IMR-90 (cell line): ENCODE measurements at regions not wholly inside any gene's neighbourhood (a gene's known extent, or its start where the extent isn't known, plus 50 kb on each side); places are given as distances from the start of the nearest gene placed in this dataset.

Experiments used
- ATAC-seq: fragments of 200-7000 bp; cut with Tn5 transposase; 2 replicates; pipeline ENCODE4 v1.9.1; 2020; ENCODE audit warnings: low read depth, mild to moderate bottlenecking, moderate library complexity
- BruUV-seq: library from RNA; stranded (reverse); fragments of 400-500 nt; replicated peaks from 2 replicates; lab custom pipeline; 2021; lab: Mats Ljungman, UMichigan
- CTCF ChIA-PET: fragments of 300-600 bp; formaldehyde crosslinking; extraction: SDS; loops from one replicate; lab custom pipeline; 2021; ENCODE audit warnings: antibody characterized with exemption; lab: Yijun Ruan, JAX
- POLR2A ChIA-PET: fragments of 300-600 bp; sonication (Branson Sonifier 250); formaldehyde crosslinking; loops from one replicate; lab custom pipeline; 2022; ENCODE audit warnings: antibody characterized with exemption; ENCODE audit not compliant: unreplicated experiment; lab: Charles Lee
- DNase-seq: peaks from one replicate; pipeline ENCODE4 v3.0.0; 2013
- H2AFZ ChIP-seq: replicated peaks from 2 replicates; pipeline ENCODE3; 2013; ENCODE audit warnings: low read length, mild to moderate bottlenecking; ENCODE audit not compliant: poor library complexity
- H2AK5ac ChIP-seq: 2 replicates; pipeline ENCODE4 v1.6.1; 2013; ENCODE audit warnings: low read depth, low read length, inconsistent platforms
- H2AK9ac ChIP-seq: replicated peaks from 2 replicates; pipeline ENCODE3; 2013; ENCODE audit warnings: mild to moderate bottlenecking, low read depth, low read length, moderate library complexity; ENCODE audit not compliant: poor library complexity
- H2BK120ac ChIP-seq: 2 replicates; pipeline ENCODE4 v1.6.1; 2013; ENCODE audit warnings: low read depth, low read length, inconsistent platforms
- H2BK15ac ChIP-seq: 3 replicates; pipeline ENCODE4 v1.6.1; 2013; ENCODE audit warnings: low read depth, low read length, inconsistent platforms
- H2BK20ac ChIP-seq: 2 replicates; pipeline ENCODE4 v1.6.1; 2013; ENCODE audit warnings: low read depth, mild to moderate bottlenecking, inconsistent platforms, low read length, moderate library complexity
- H2BK5ac ChIP-seq: 2 replicates; pipeline ENCODE4 v1.6.1; 2013; ENCODE audit warnings: mild to moderate bottlenecking, low read depth, low read length, inconsistent platforms; ENCODE audit not compliant: poor library complexity, severe bottlenecking
- H3K14ac ChIP-seq: replicated peaks from 2 replicates; pipeline ENCODE4 v1.6.1; 2013; ENCODE audit warnings: low read depth, low read length, inconsistent platforms
- H3K18ac ChIP-seq: 2 replicates; pipeline ENCODE4 v1.6.1; 2013; ENCODE audit warnings: low read depth, low read length, control low read depth
- H3K23ac ChIP-seq: 2 replicates; pipeline ENCODE4 v1.6.1; 2013; ENCODE audit warnings: low read depth, low read length, inconsistent platforms
- H3K27ac ChIP-seq: 2 replicates; pipeline ENCODE4 v1.5.1; 2013; ENCODE audit warnings: mild to moderate bottlenecking, control low read depth, low read length; ENCODE audit not compliant: insufficient read depth
- H3K27me3 ChIP-seq: 2 replicates; pipeline ENCODE4 v1.6.1; 2013; ENCODE audit warnings: low read length; ENCODE audit not compliant: control insufficient read depth, insufficient read depth
- H3K36me3 ChIP-seq: 2 replicates; pipeline ENCODE4 v1.6.1; 2013; ENCODE audit warnings: low read length, mixed read lengths; ENCODE audit not compliant: control insufficient read depth, insufficient read depth
- H3K4ac ChIP-seq: 2 replicates; pipeline ENCODE4 v1.6.1; 2013; ENCODE audit warnings: low read depth, low read length, inconsistent platforms
- H3K4me1 ChIP-seq: 2 replicates; pipeline ENCODE4 v1.6.1; 2013; ENCODE audit warnings: low read length, mixed read lengths; ENCODE audit not compliant: control insufficient read depth, insufficient read depth
- H3K4me2 ChIP-seq: 2 replicates; pipeline ENCODE4 v1.6.1; 2013; ENCODE audit warnings: low read depth, mild to moderate bottlenecking, control low read depth, low read length, moderate library complexity
- H3K4me3 ChIP-seq: 2 replicates; pipeline ENCODE4 v1.5.1; 2013; ENCODE audit warnings: low read depth, mild to moderate bottlenecking, control low read depth, low read length, moderate library complexity; ENCODE audit not compliant: insufficient read depth
- H3K56ac ChIP-seq: 2 replicates; pipeline ENCODE4 v1.6.1; 2013; ENCODE audit warnings: low read length, inconsistent platforms; ENCODE audit not compliant: insufficient read depth; ENCODE audit errors: extremely low read depth
- H3K79me1 ChIP-seq, 2 experiments: 2 replicates each; pipeline ENCODE4 v1.6.1; 2013; ENCODE audit warnings: low read length in 2 of 2, inconsistent platforms in 1 of 2, low read depth in 1 of 2
- H3K9ac ChIP-seq: 2 replicates; pipeline ENCODE4 v1.6.1; 2013; ENCODE audit warnings: low read depth, low read length, control low read depth
- H3K9me1 ChIP-seq: 2 replicates; pipeline ENCODE4 v1.6.1; 2013; ENCODE audit warnings: low read length, inconsistent platforms; ENCODE audit not compliant: insufficient read depth
- H3K9me3 ChIP-seq: 2 replicates; pipeline ENCODE4 v1.6.1; 2013; ENCODE audit warnings: low read length; ENCODE audit not compliant: control insufficient read depth, insufficient read depth
- H4K20me1 ChIP-seq: 2 replicates; pipeline ENCODE4 v1.6.1; 2013; ENCODE audit warnings: low read length, inconsistent platforms; ENCODE audit not compliant: insufficient read depth
- H4K5ac ChIP-seq: 2 replicates; pipeline ENCODE4 v1.6.1; 2013; ENCODE audit warnings: mild to moderate bottlenecking, low read depth, low read length, control low read depth
- H4K8ac ChIP-seq, 2 experiments: 2 replicates each; pipeline ENCODE4 v1.6.1; 2013; ENCODE audit warnings: low read depth in 2 of 2, low read length in 2 of 2, control low read depth in 1 of 2, inconsistent platforms in 1 of 2
- H4K91ac ChIP-seq: 2 replicates; pipeline ENCODE4 v1.6.1; 2013; ENCODE audit warnings: low read depth, low read length, inconsistent platforms; ENCODE audit not compliant: insufficient read depth
- CEBPB ChIP-seq: IDR thresholded peaks from 2 replicates; pipeline ENCODE4 v1.6.1; 2012; ENCODE audit warnings: low read depth, low read length, improper control_type of control experiment
- MAFK ChIP-seq: IDR thresholded peaks from 2 replicates; pipeline ENCODE4 v1.6.1; 2012; ENCODE audit warnings: low read depth, low read length, improper control_type of control experiment
- MAZ ChIP-seq: IDR thresholded peaks from 2 replicates; pipeline ENCODE4 v1.6.1; 2012; ENCODE audit warnings: low read depth, mild to moderate bottlenecking, low read length, improper control_type of control experiment, moderate library complexity, borderline replicate concordance
- WGBS, 2 experiments: methylation state at CpG; one replicate each; pipeline versions ENCODE4 v1.1.5 to v1.1.7; 2013; ENCODE audit warnings: missing lambda C conversion rate in 2 of 2; ENCODE audit not compliant: insufficient read length in 1 of 2; ENCODE audit errors: extremely low coverage in 2 of 2; 5-methylcytosine and 5-hydroxymethylcytosine counted together
- dilution Hi-C: fragments of 300-500 bp; cut with HindIII; formaldehyde crosslinking; loops from one replicate; pipeline ENCODE4 v1.14.3; 2018; ENCODE audit warnings: low sequenced_read_pairs; ENCODE audit not compliant: unreplicated experiment
- in situ Hi-C: fragments of 300-500 bp; cut with MboI; formaldehyde crosslinking; loops from 3 replicates; pipeline ENCODE4 v1.14.3; 2019; ENCODE audit warnings: low sequenced_read_pairs, inconsistent platforms, mixed read lengths
- intact Hi-C: fragments of 100-400 bp; cut with micrococcal nuclease; formaldehyde crosslinking; loops from 2 replicates; pipeline ENCODE4 v1.10.0; 2022

DNA sequence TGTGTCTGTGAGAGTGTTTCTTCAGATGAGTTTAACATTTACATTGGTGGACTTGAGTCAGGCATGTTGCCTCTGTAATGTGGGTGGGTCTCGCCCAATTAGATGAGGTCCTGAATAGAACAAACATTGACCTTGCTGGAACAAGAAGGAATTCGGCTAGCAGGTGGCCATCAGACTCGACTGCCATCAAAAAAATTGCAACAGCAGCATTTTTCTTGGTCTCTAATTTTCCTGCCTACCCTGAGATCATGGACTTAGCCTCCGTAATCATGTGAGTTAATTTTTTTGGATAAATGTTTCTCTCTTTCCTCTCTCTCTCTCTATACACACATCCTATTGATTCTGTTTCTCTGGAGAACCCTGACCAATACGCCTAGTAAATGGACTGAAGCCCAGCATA lies 83.8 kb upstream of the ST6GAL2 start:
- H2BK120ac ChIP-seq, result no peak overlapping the region
- H3K18ac ChIP-seq, result no peak overlapping the region
- H3K9me3 ChIP-seq, result peaks cover 7% of the 10 kb centered on the region; the same call in 1 of the 2 replicates
- H2BK15ac ChIP-seq, result no peak overlapping the region
- H3K36me3 ChIP-seq, result no peaks in the 10 kb centered on the region
- no peak overlapping the region for H2AFZ ChIP-seq
- in situ Hi-C loops, result no loop called here
- no peak overlapping the region for H2BK20ac ChIP-seq
- no peaks in the 10 kb centered on the region for H3K4me1 ChIP-seq
- H3K9ac ChIP-seq, result no peak overlapping the region
- H4K5ac ChIP-seq, result no peak overlapping the region
- H3K23ac ChIP-seq, result no peak overlapping the region
- no peak overlapping the region for H2BK5ac ChIP-seq
- no peak overlapping the region for H3K27ac ChIP-seq
- no peak overlapping the region for H3K14ac ChIP-seq
- H3K4me3 ChIP-seq, result no peak overlapping the region
- no peaks in the 10 kb centered on the region for H4K20me1 ChIP-seq
- CTCF ChIA-PET, result no interaction called here
- WGBS, 2 experiments, result no CpG with 5 or more reads among the region's 5 CpGs
- no peaks in the 10 kb centered on the region for H3K9me1 ChIP-seq
- no peak overlapping the region for H4K91ac ChIP-seq
- TF ChIP-seq MAFK, result peak; percentile 63
- no peak for TF ChIP-seq CEBPB
- no peak for TF ChIP-seq MAZ
- no peaks in the 10 kb centered on the region for H3K27me3 ChIP-seq
- no peak overlapping the region for H2AK5ac ChIP-seq
- DNase-seq (no peak), ATAC-seq (no peak)
- POLR2A ChIA-PET, result no interaction called here
- no peak overlapping the region for H3K4ac ChIP-seq
- no TSS peak for BruUV-seq
- H3K4me2 ChIP-seq, result no peak overlapping the region
- H3K79me1 ChIP-seq, result no peaks in the 10 kb centered on the region
- intact Hi-C loops, result no loop called here
- H4K8ac ChIP-seq, result no peak overlapping the region
- no peak overlapping the region for H3K56ac ChIP-seq
- H2AK9ac ChIP-seq, result no peak overlapping the region
- dilution Hi-C loops, result no loop called here
